Brain microvascular endothelial cell (primary cell): ENCODE measurements at regions not wholly inside any gene's neighbourhood (a gene's known extent, or its start where the extent isn't known, plus 50 kb on each side); places are given as distances from the start of the nearest gene placed in this dataset.
"Not testable (repeated sequence)": the region's sequence is repeated elsewhere in the genome, so short reads cannot be mapped to it uniquely, and the experiment has no call there.

ENCODE experiments used
- DNase-seq: peaks from one replicate; pipeline ENCODE4 v3.0.0-alpha.2; 2020
- H3K27ac ChIP-seq: fragments of 250-450 bp; sonication (Bioruptor Pico); 2 replicates; pipeline ENCODE4 v1.5.1; 2020; ENCODE audit warnings: mild to moderate bottlenecking, moderate library complexity
- H3K27me3 ChIP-seq: fragments of 250-450 bp; sonication (Bioruptor Pico); replicated peaks from 2 replicates; pipeline ENCODE4 v1.5.1; 2020; ENCODE audit warnings: mild to moderate bottlenecking
- H3K36me3 ChIP-seq: fragments of 250-450 bp; sonication (Bioruptor Pico); replicated peaks from 2 replicates; pipeline ENCODE4 v1.5.1; 2020; ENCODE audit warnings: mild to moderate bottlenecking
- H3K4me3 ChIP-seq: 2 replicates; pipeline ENCODE4 v1.5.1; 2011; ENCODE audit warnings: low read depth, mild to moderate bottlenecking, control low read depth, low read length, moderate library complexity
- in situ Hi-C: cut with HindIII; loops from 2 replicates; pipeline ENCODE4 v1.10.0; 2017; ENCODE audit warnings: low sequenced_read_pairs, low pct_ligation_motif_present
- TF ChIP-seq, protein P1 (sequence below): IDR thresholded peaks from 2 replicates; pipeline ENCODE4 v1.5.1; 2011; ENCODE audit warnings: low read depth, mild to moderate bottlenecking, moderate library complexity, low read length, control low read depth, inconsistent platforms; ENCODE audit errors: missing control alignments

GRCh38 chr17:33701910-33702309 is 408.8 kb upstream of the ASIC2 start:
- H3K4me3 ChIP-seq, result no peak overlapping the region
- TF ChIP-seq, protein P1, sequence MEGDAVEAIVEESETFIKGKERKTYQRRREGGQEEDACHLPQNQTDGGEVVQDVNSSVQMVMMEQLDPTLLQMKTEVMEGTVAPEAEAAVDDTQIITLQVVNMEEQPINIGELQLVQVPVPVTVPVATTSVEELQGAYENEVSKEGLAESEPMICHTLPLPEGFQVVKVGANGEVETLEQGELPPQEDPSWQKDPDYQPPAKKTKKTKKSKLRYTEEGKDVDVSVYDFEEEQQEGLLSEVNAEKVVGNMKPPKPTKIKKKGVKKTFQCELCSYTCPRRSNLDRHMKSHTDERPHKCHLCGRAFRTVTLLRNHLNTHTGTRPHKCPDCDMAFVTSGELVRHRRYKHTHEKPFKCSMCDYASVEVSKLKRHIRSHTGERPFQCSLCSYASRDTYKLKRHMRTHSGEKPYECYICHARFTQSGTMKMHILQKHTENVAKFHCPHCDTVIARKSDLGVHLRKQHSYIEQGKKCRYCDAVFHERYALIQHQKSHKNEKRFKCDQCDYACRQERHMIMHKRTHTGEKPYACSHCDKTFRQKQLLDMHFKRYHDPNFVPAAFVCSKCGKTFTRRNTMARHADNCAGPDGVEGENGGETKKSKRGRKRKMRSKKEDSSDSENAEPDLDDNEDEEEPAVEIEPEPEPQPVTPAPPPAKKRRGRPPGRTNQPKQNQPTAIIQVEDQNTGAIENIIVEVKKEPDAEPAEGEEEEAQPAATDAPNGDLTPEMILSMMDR, result no peak
- in situ Hi-C loops, result no loop called here
- H3K27ac ChIP-seq, result no peak overlapping the region
- no peaks in the 10 kb centered on the region for H3K27me3 ChIP-seq
- no peaks in the 10 kb centered on the region for H3K36me3 ChIP-seq
- DNase-seq, result no peak

DNA sequence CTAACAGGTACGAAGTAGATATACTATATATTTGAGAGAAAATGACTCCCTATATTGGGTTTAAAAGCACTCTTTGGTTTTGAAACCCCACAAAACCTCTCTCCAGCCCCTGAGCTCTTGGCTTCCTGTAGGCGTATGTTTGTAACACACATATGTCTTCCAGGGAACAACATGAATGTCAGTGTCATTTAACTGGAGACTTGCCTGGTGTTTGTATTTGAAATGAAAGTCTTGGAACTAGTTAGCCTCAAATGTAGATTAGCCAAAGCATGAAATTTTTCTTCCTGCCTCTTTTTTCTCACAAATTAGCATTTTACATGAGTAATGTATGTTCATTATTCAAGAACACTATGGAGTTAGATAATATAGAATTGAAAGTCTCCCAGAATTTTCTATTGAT is 411.8 kb upstream of the ASIC2 start:
- in situ Hi-C loops, result no loop called here
- Histone ChIP-seq H3K4me3 (no peak overlapping the region), H3K27ac (no peak overlapping the region), H3K36me3 (no peaks in the 10 kb centered on the region), H3K27me3 (no peaks in the 10 kb centered on the region)
- TF ChIP-seq, protein P1, result no peak
- DNase-seq, result no peak

GRCh38 chr17:33709881-33710280 is 416.8 kb upstream of the ASIC2 start:
- TF ChIP-seq, protein P1, result no peak
- no peak for DNase-seq
- in situ Hi-C loops, result no loop called here

GRCh38 chr17:33712120-33712519 is 419.0 kb upstream of the ASIC2 start:
- TF ChIP-seq, protein P1, result no peak

More at GRCh38 chr17:33709881-33710280, 416.8 kb upstream of the ASIC2 start:
- no peak overlapping the region for H3K27ac ChIP-seq
- no peaks in the 10 kb centered on the region for H3K27me3 ChIP-seq
- H3K36me3 ChIP-seq, result no peaks in the 10 kb centered on the region
- H3K4me3 ChIP-seq, result no peak overlapping the region

GRCh38 chr17:33716957-33717356 is 423.9 kb upstream of the ASIC2 start:
- H3K27me3 ChIP-seq, result no peaks in the 10 kb centered on the region
- no peak overlapping the region for H3K27ac ChIP-seq
- DNase-seq, result no peak
- TF ChIP-seq, protein P1, result no peak
- H3K36me3 ChIP-seq, result no peaks in the 10 kb centered on the region
- H3K4me3 ChIP-seq, result no peak overlapping the region
- in situ Hi-C loops, result no loop called here

More at GRCh38 chr17:33712120-33712519, 419.0 kb upstream of the ASIC2 start:
- in situ Hi-C loops, result no loop called here
- no peak for DNase-seq
- H3K27ac ChIP-seq, result no peak overlapping the region
- no peaks in the 10 kb centered on the region for H3K27me3 ChIP-seq
- no peaks in the 10 kb centered on the region for H3K36me3 ChIP-seq
- no peak overlapping the region for H3K4me3 ChIP-seq

DNA sequence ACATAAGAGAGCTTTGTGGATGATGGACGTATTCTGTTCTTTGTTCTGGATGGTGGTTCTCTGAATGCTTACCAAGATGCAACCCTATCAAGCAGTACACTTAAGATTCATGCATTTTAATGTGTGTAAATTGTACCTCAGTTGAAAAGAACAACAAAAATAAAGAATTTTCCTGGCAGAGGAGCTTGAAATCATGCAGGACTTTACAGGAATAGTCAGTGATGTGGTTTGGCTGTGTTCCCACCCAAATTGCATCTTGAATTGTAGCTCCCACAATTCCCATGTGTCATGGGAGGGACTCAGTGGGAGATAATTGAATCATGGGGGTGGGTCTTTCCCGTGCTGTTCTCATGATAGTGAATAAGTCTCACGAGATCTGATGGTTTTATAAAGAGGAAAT is 430.6 kb upstream of the ASIC2 start:
- in situ Hi-C loops, H3K36me3 ChIP-seq, H3K4me3 ChIP-seq, H3K27ac ChIP-seq, DNase-seq, H3K27me3 ChIP-seq: not testable (repeated sequence)
